ENCODE measurements at regions not wholly inside any gene's neighbourhood (a gene's known extent, or its start where the extent isn't known, plus 50 kb on each side); places are given as distances from the start of the nearest gene placed in this dataset.

- TF ChIP-seq, protein P1, sequence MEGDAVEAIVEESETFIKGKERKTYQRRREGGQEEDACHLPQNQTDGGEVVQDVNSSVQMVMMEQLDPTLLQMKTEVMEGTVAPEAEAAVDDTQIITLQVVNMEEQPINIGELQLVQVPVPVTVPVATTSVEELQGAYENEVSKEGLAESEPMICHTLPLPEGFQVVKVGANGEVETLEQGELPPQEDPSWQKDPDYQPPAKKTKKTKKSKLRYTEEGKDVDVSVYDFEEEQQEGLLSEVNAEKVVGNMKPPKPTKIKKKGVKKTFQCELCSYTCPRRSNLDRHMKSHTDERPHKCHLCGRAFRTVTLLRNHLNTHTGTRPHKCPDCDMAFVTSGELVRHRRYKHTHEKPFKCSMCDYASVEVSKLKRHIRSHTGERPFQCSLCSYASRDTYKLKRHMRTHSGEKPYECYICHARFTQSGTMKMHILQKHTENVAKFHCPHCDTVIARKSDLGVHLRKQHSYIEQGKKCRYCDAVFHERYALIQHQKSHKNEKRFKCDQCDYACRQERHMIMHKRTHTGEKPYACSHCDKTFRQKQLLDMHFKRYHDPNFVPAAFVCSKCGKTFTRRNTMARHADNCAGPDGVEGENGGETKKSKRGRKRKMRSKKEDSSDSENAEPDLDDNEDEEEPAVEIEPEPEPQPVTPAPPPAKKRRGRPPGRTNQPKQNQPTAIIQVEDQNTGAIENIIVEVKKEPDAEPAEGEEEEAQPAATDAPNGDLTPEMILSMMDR (IDR thresholded peaks at IDR 0.05) = no peak
- TF ChIP-seq POLR2A (IDR thresholded peaks at IDR 0.05) = no peak
Observed at GRCh38 chr2:173467751-173468150, 113.1 kb downstream of the CDCA7 start.
